AG10803 (cell line): ENCODE measurements at regions not wholly inside any gene's neighbourhood (a gene's known extent, or its start where the extent isn't known, plus 50 kb on each side); places are given as distances from the start of the nearest gene placed in this dataset.

Experiments
- DNase-seq: peaks from one replicate; pipeline ENCODE4 v3.0.0; 2010; ENCODE audit warnings: low read depth
- H3K4me3 ChIP-seq: 2 replicates; pipeline ENCODE4 v1.5.1; 2011; ENCODE audit warnings: mild to moderate bottlenecking, low read length, control low read depth
- TF ChIP-seq, protein P1 (sequence below): conservative IDR thresholded peaks from 2 replicates; pipeline ENCODE4 v1.5.1; 2011; ENCODE audit warnings: mild to moderate bottlenecking, low read length, control low read depth, inconsistent platforms

DNA sequence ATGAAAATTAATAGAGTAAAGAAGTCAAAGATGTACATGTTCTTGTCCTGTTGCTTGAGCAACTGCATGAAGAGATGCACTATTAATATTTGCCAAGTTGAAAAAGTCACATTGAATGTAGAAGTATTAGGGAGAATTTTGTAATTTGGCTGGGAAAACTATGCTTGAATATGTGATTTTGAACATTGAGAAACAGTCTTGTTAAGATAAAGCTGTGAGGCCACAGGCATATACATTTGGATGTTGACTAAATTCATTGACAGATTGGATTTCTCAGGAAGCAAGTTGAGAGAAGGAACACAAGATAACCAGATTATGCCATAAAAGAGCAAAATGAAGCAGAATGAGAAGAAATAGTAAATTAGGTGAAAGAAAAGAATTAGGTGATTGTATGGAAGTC lies 1777.5 kb upstream of the PCDH7 start:
- H3K4me3 ChIP-seq: no peak overlapping the region
- no peak for DNase-seq
- TF ChIP-seq, protein P1, sequence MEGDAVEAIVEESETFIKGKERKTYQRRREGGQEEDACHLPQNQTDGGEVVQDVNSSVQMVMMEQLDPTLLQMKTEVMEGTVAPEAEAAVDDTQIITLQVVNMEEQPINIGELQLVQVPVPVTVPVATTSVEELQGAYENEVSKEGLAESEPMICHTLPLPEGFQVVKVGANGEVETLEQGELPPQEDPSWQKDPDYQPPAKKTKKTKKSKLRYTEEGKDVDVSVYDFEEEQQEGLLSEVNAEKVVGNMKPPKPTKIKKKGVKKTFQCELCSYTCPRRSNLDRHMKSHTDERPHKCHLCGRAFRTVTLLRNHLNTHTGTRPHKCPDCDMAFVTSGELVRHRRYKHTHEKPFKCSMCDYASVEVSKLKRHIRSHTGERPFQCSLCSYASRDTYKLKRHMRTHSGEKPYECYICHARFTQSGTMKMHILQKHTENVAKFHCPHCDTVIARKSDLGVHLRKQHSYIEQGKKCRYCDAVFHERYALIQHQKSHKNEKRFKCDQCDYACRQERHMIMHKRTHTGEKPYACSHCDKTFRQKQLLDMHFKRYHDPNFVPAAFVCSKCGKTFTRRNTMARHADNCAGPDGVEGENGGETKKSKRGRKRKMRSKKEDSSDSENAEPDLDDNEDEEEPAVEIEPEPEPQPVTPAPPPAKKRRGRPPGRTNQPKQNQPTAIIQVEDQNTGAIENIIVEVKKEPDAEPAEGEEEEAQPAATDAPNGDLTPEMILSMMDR: no peak

DNA sequence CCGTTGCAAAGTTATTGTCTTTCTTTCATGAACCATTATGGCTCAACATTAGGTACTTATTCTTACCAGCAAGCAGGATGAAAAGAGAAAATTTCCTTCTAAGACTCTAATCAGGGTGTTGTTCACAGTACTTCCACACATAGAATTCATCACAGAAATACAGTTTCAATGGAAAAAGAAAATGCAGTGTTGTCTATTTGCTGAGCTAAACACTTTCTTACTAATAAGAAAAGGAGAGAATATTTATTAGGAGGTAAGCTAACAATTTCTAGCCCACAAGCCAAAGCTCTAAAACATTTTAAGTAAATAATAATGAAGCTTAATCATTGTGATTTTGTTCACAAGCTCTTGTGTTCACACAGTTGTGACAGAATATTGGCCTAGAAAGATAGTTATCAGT lies 1772.8 kb upstream of the PCDH7 start:
- no peak overlapping the region for H3K4me3 ChIP-seq
- no peak for DNase-seq
- TF ChIP-seq, protein P1: no peak

- no peak overlapping the region for H3K4me3 ChIP-seq
- TF ChIP-seq, protein P1: no peak
- no peak for DNase-seq
Observed at GRCh38 chr4:28948501-28948900, 1771.7 kb upstream of the PCDH7 start.

DNA sequence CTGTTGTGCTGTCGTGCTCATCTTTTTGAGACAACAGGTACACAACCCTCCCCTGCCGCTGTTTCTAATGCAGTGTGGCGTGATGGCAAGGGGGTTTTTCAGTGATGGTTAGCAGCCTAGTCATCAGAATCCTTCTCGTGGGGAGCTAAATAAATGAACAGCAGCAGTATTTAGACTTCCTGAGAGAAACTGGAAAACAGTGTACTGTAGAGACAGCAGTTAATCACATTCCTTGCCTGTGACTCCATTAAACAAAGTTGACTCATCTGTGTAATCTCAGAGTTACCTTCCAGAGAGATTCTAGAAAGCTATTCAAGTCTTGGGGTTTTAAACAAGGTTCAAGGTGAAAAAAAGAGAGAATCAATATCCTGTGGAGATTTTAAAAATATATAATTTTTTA lies 1753.2 kb upstream of the PCDH7 start:
- DNase-seq: no peak
- H3K4me3 ChIP-seq: no peak overlapping the region
- TF ChIP-seq, protein P1: no peak

DNA sequence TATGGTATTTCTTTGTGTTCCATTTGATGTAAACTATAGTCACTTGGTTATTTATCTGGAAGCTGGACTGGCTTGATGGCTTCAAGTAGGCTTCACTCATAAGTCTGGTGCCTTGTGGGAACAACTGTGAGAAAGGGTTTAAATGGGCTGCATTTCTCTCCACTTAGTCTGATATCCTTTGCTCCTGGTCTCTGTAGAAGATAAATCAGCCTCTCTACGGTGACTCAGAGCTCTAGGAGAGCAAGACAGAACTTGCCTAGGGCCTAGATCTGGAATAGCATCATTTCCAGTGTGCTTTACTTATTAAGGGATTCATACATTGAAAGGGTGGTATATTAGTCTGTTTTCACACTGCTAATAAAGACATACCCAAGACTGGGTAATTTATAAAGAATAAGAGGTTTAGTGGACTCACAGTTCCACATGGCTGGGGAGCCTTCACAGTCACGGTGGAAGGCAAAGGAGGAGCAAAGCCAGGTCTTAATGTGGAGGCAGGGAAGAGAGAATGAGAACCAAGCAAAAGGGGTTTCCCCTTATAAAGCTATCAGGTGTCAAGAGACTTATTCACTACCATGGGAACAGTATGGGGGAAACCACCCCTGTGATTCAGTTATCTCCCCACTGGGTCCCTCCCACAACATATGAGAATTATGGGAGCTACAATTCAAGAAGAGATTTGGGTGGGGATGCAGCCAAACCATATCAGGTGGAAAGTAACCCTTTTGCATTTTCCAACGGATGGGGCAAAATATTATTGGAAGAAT lies 1746.4 kb upstream of the PCDH7 start:
- H3K4me3 ChIP-seq: no peak overlapping the region
- no peak for DNase-seq
- TF ChIP-seq, protein P1: no peak

GRCh38 chr4:28976369-28976768 lies 1743.8 kb upstream of the PCDH7 start:
- no peak for DNase-seq

GRCh38 chr4:29002151-29002550 lies 1718.0 kb upstream of the PCDH7 start:
- DNase-seq: no peak
- H3K4me3 ChIP-seq: no peak overlapping the region
- TF ChIP-seq, protein P1: no peak

More at GRCh38 chr4:28976369-28976768, 1743.8 kb upstream of the PCDH7 start:
- TF ChIP-seq, protein P1: no peak
- H3K4me3 ChIP-seq: no peak overlapping the region
